ENCODE measurements at regions not wholly inside any gene's neighbourhood (a gene's known extent, or its start where the extent isn't known, plus 50 kb on each side); places are given as distances from the start of the nearest gene placed in this dataset.

- no peaks in the 10 kb centered on the region for H3K9me3 ChIP-seq
- intact Hi-C loops (cut with DNase I) = no loop called here
Observed at GRCh38 chr5:68011259-68011760, 204.2 kb upstream of the PIK3R1 start.

DNA sequence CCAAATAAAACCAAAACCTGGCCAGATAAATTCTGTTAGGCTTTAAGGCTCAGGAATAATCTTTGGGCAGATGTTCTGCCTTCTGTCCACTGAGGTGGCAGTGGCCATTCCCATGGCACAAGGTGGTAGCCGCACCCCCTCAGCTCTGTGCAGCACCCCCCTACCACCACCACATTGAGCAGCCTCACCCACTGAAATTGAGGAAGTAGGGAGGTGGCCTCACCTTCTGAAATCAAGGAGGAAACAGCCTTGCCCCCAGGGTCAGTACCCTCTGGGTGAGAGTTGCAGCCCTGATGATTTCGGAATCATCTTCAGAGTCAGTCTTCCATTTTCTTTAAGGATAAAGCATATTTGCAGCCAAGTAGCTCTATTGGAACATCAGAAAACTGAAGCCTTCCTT is 204.8 kb upstream of the PIK3R1 start:
- H3K36me3 ChIP-seq = no peaks in the 10 kb centered on the region
- H3K27me3 ChIP-seq = no peaks in the 10 kb centered on the region
- intact Hi-C loops (cut with DNase I) = no loop called here
- no peak overlapping the region for H3K27ac ChIP-seq
- DNase-seq (no peak), ATAC-seq (no peak)
- H3K4me1 ChIP-seq = peaks cover 0 to 4% (median 0%) of the 10 kb centered on the region in 9 donors
- no peaks in the 10 kb centered on the region for H3K9me3 ChIP-seq
- 96 to 98% methylated on average over 2 of the region's 2 CpGs for WGBS, 2 donors
- no peak for TF ChIP-seq CTCF (IDR thresholded peaks at IDR 0.05)
- H3K4me3 ChIP-seq = no peak overlapping the region

More at GRCh38 chr5:68011259-68011760, 204.2 kb upstream of the PIK3R1 start:
- no peak overlapping the region for H3K27ac ChIP-seq
- TF ChIP-seq CTCF (IDR thresholded peaks at IDR 0.05) = no peak
- DNase-seq (no peak), ATAC-seq (no peak)
- 99% methylated on average over 2 of the region's 2 CpGs for WGBS, 2 donors
- H3K27me3 ChIP-seq = no peaks in the 10 kb centered on the region
- H3K4me3 ChIP-seq = no peak overlapping the region
- peaks cover 0 to 4% (median 0%) of the 10 kb centered on the region in 9 donors for H3K4me1 ChIP-seq
- H3K36me3 ChIP-seq = no peaks in the 10 kb centered on the region

DNA sequence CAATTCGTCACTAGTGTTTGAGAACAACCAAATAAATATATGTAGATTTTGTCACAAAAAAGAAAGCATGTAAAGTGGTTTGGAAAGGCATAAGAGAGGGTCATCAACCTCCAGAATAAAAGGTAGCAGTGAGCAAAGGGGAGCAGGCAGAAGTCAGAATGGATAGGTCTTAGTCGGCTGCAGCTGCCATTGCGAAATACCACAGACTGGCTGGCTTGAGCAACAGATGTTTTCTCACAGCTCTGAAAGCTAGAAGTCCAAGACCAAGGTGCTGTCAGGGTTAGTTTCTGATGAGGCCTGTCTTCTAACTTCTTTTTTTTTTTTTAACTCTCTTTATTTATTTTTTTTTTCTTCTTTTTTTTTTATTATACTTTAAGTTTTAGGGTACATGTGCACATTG is 208.1 kb upstream of the PIK3R1 start:
- no peaks in the 10 kb centered on the region for H3K9me3 ChIP-seq
- TF ChIP-seq CTCF (IDR thresholded peaks at IDR 0.05) = no peak
- no peak overlapping the region for H3K27ac ChIP-seq
- H3K4me1 ChIP-seq = peaks cover 0 to 4% (median 0%) of the 10 kb centered on the region in 9 donors
- H3K27me3 ChIP-seq = no peaks in the 10 kb centered on the region
- ATAC-seq (peak in 1 of 8 donors; percentile 82), DNase-seq (peak in 1 of 2 donors; percentile 31)
- H3K36me3 ChIP-seq = no peaks in the 10 kb centered on the region
- H3K4me3 ChIP-seq = no peak overlapping the region
- intact Hi-C loops (cut with DNase I) = no loop called here
- 76 to 83% methylated on average over 3 of the region's 3 CpGs for WGBS, 2 donors

DNA sequence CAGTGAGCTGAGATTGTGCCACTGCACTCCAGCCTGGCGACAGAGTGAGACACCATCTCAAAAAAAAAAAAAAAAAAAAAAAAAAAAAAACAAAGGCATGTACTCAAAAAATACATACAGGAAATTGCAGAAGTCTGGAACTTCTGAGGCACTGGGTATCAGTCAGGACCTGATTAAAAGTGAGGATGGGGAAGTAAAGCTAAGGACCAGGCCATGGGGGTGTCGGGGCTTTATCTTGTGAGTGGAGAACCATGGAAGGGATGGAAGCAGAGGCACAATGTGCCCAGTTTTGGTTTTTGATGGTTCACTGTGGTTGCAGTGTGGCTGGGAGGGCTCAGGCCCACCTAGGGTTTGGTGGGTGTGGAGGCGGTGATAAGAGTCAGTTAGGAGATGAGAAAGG is 212.7 kb upstream of the PIK3R1 start:
- no peaks in the 10 kb centered on the region for H3K27me3 ChIP-seq

More for the DNA sequence above, 212.7 kb upstream of the PIK3R1 start:
- no peak overlapping the region for H3K4me3 ChIP-seq
- H3K9me3 ChIP-seq = no peaks in the 10 kb centered on the region
- intact Hi-C loops (cut with DNase I) = no loop called here
- DNase-seq (no peak), ATAC-seq (no peak)
- peaks cover 0 to 24% (median 5%) of the 10 kb centered on the region in 9 donors for H3K4me1 ChIP-seq
- TF ChIP-seq CTCF (IDR thresholded peaks at IDR 0.05) = no peak
- WGBS, 2 donors = 96 to 97% methylated on average over 3 of the region's 3 CpGs
- no peaks in the 10 kb centered on the region for H3K36me3 ChIP-seq
- H3K27ac ChIP-seq = no peak overlapping the region

Data from heart right ventricle (tissue), 16 donors.